ENCODE measurements at regions not wholly inside any gene's neighbourhood (a gene's known extent, or its start where the extent isn't known, plus 50 kb on each side); places are given as distances from the start of the nearest gene placed in this dataset.

- Histone ChIP-seq H3K27ac (ENCODE audit: low read depth, low read length) (no peak overlapping the region), H3K4me3 (ENCODE audit: low read depth, low read length) (no peak overlapping the region), H3K27me3 (ENCODE audit: control insufficient read depth, insufficient read depth, low read length) (no peaks in the 10 kb centered on the region), H3K9me3 (ENCODE audit: control insufficient read depth, insufficient read depth, low read length) (no peaks in the 10 kb centered on the region), H3K36me3 (ENCODE audit: control insufficient read depth, insufficient read depth, low read length) (no peaks in the 10 kb centered on the region), H3K4me1 (ENCODE audit: control insufficient read depth, insufficient read depth, low read length) (no peaks in the 10 kb centered on the region)
- DNase-seq (ENCODE audit: low read depth in 4 of 6, low spot score in 6 of 6) = no peak
Measured at GRCh38 chr5:24854350-24854749, 209.6 kb upstream of the CDH10 start.

- no CpG with 5 or more reads among the region's 5 CpGs for WGBS (ENCODE audit: insufficient coverage)
- peak overlapping the region; percentile 52 for H3K27ac ChIP-seq (ENCODE audit: low read depth, low read length)
- no peaks in the 10 kb centered on the region for H3K27me3 ChIP-seq (ENCODE audit: control insufficient read depth, insufficient read depth, low read length)
- no peaks in the 10 kb centered on the region for H3K9me3 ChIP-seq (ENCODE audit: control insufficient read depth, insufficient read depth, low read length)
- no peak overlapping the region for H3K4me3 ChIP-seq (ENCODE audit: low read depth, low read length)
- no peaks in the 10 kb centered on the region for H3K36me3 ChIP-seq (ENCODE audit: control insufficient read depth, insufficient read depth, low read length)
- no peaks in the 10 kb centered on the region for H3K4me1 ChIP-seq (ENCODE audit: control insufficient read depth, insufficient read depth, low read length)
- peak; percentile 48 to 84 (median 65) for DNase-seq (ENCODE audit: low read depth in 4 of 6, low spot score in 6 of 6)
Measured at GRCh38 chr5:24850926-24851486, 206.2 kb upstream of the CDH10 start.

- H3K4me1 ChIP-seq (ENCODE audit: control insufficient read depth, insufficient read depth, low read length) = no peaks in the 10 kb centered on the region
- H3K27me3 ChIP-seq (ENCODE audit: control insufficient read depth, insufficient read depth, low read length) = no peaks in the 10 kb centered on the region
- no peaks in the 10 kb centered on the region for H3K36me3 ChIP-seq (ENCODE audit: control insufficient read depth, insufficient read depth, low read length)
- H3K27ac ChIP-seq (ENCODE audit: low read depth, low read length) = no peak overlapping the region
- H3K9me3 ChIP-seq (ENCODE audit: control insufficient read depth, insufficient read depth, low read length) = no peaks in the 10 kb centered on the region
- H3K4me3 ChIP-seq (ENCODE audit: low read depth, low read length) = no peak overlapping the region
- DNase-seq (ENCODE audit: low read depth in 4 of 6, low spot score in 6 of 6) = no peak
- WGBS (ENCODE audit: insufficient coverage) = no CpG with 5 or more reads among the region's 1 CpG
Measured at GRCh38 chr5:24849210-24849609, 204.4 kb upstream of the CDH10 start.

- H3K27me3 ChIP-seq (ENCODE audit: control insufficient read depth, insufficient read depth, low read length) = no peaks in the 10 kb centered on the region
- H3K36me3 ChIP-seq (ENCODE audit: control insufficient read depth, insufficient read depth, low read length) = no peaks in the 10 kb centered on the region
- WGBS (ENCODE audit: insufficient coverage) = 83% methylated on average over 3 of the region's 5 CpGs
- H3K4me1 ChIP-seq (ENCODE audit: control insufficient read depth, insufficient read depth, low read length) = no peaks in the 10 kb centered on the region
- DNase-seq (ENCODE audit: low read depth in 4 of 6, low spot score in 6 of 6) = no peak
- no peak overlapping the region for H3K4me3 ChIP-seq (ENCODE audit: low read depth, low read length)
- no peaks in the 10 kb centered on the region for H3K9me3 ChIP-seq (ENCODE audit: control insufficient read depth, insufficient read depth, low read length)
- no peak overlapping the region for H3K27ac ChIP-seq (ENCODE audit: low read depth, low read length)
Measured at GRCh38 chr5:24831989-24832388, 187.2 kb upstream of the CDH10 start.

- no peak overlapping the region for H3K4me3 ChIP-seq (ENCODE audit: low read depth, low read length)
- H3K27me3 ChIP-seq (ENCODE audit: control insufficient read depth, insufficient read depth, low read length) = no peaks in the 10 kb centered on the region
- WGBS (ENCODE audit: insufficient coverage) = 100% methylated on average over 1 of the region's 1 CpG
- no peaks in the 10 kb centered on the region for H3K36me3 ChIP-seq (ENCODE audit: control insufficient read depth, insufficient read depth, low read length)
- no peaks in the 10 kb centered on the region for H3K9me3 ChIP-seq (ENCODE audit: control insufficient read depth, insufficient read depth, low read length)
- no peak for DNase-seq (ENCODE audit: low read depth in 4 of 6, low spot score in 6 of 6)
- no peaks in the 10 kb centered on the region for H3K4me1 ChIP-seq (ENCODE audit: control insufficient read depth, insufficient read depth, low read length)
- no peak overlapping the region for H3K27ac ChIP-seq (ENCODE audit: low read depth, low read length)
Measured at GRCh38 chr5:24823625-24824024, 178.8 kb upstream of the CDH10 start.

GRCh38 chr5:24819841-24820240 lies 175.1 kb upstream of the CDH10 start:
- no peak overlapping the region for H3K4me3 ChIP-seq (ENCODE audit: low read depth, low read length)
- no peaks in the 10 kb centered on the region for H3K4me1 ChIP-seq (ENCODE audit: control insufficient read depth, insufficient read depth, low read length)
- no peaks in the 10 kb centered on the region for H3K9me3 ChIP-seq (ENCODE audit: control insufficient read depth, insufficient read depth, low read length)
- DNase-seq (ENCODE audit: low read depth in 4 of 6, low spot score in 6 of 6) = no peak
- WGBS (ENCODE audit: insufficient coverage) = no CpG with 5 or more reads among the region's 2 CpGs
- no peaks in the 10 kb centered on the region for H3K36me3 ChIP-seq (ENCODE audit: control insufficient read depth, insufficient read depth, low read length)
- H3K27me3 ChIP-seq (ENCODE audit: control insufficient read depth, insufficient read depth, low read length) = no peaks in the 10 kb centered on the region
- no peak overlapping the region for H3K27ac ChIP-seq (ENCODE audit: low read depth, low read length)

GRCh38 chr5:24817966-24818365 lies 173.2 kb upstream of the CDH10 start:
- H3K27me3 ChIP-seq (ENCODE audit: control insufficient read depth, insufficient read depth, low read length) = no peaks in the 10 kb centered on the region
- H3K4me1 ChIP-seq (ENCODE audit: control insufficient read depth, insufficient read depth, low read length) = no peaks in the 10 kb centered on the region
- no peaks in the 10 kb centered on the region for H3K36me3 ChIP-seq (ENCODE audit: control insufficient read depth, insufficient read depth, low read length)
- H3K9me3 ChIP-seq (ENCODE audit: control insufficient read depth, insufficient read depth, low read length) = no peaks in the 10 kb centered on the region
- no peak for DNase-seq (ENCODE audit: low read depth in 4 of 6, low spot score in 6 of 6)
- WGBS (ENCODE audit: insufficient coverage) = 88% methylated on average over 2 of the region's 3 CpGs
- H3K27ac ChIP-seq (ENCODE audit: low read depth, low read length) = no peak overlapping the region
- no peak overlapping the region for H3K4me3 ChIP-seq (ENCODE audit: low read depth, low read length)

GRCh38 chr5:24816206-24816605 lies 171.4 kb upstream of the CDH10 start:
- WGBS (ENCODE audit: insufficient coverage) = 44% methylated on average over 5 of the region's 5 CpGs
- DNase-seq (ENCODE audit: low read depth in 4 of 6, low spot score in 6 of 6) = peak in 4 of 6 donors; percentile 2 to 72 (median 8)

GRCh38 chr5:24805230-24805629 lies 160.5 kb upstream of the CDH10 start:
- no peak overlapping the region for H3K27ac ChIP-seq (ENCODE audit: low read depth, low read length)
- H3K4me3 ChIP-seq (ENCODE audit: low read depth, low read length) = no peak overlapping the region
- no peaks in the 10 kb centered on the region for H3K27me3 ChIP-seq (ENCODE audit: control insufficient read depth, insufficient read depth, low read length)
- H3K36me3 ChIP-seq (ENCODE audit: control insufficient read depth, insufficient read depth, low read length) = no peaks in the 10 kb centered on the region
- no peaks in the 10 kb centered on the region for H3K4me1 ChIP-seq (ENCODE audit: control insufficient read depth, insufficient read depth, low read length)
- no peaks in the 10 kb centered on the region for H3K9me3 ChIP-seq (ENCODE audit: control insufficient read depth, insufficient read depth, low read length)
- no peak for DNase-seq (ENCODE audit: low read depth in 4 of 6, low spot score in 6 of 6)

More at GRCh38 chr5:24816206-24816605, 171.4 kb upstream of the CDH10 start:
- Histone ChIP-seq H3K4me1 (ENCODE audit: control insufficient read depth, insufficient read depth, low read length) (no peaks in the 10 kb centered on the region), H3K36me3 (ENCODE audit: control insufficient read depth, insufficient read depth, low read length) (no peaks in the 10 kb centered on the region), H3K9me3 (ENCODE audit: control insufficient read depth, insufficient read depth, low read length) (no peaks in the 10 kb centered on the region), H3K4me3 (ENCODE audit: low read depth, low read length) (no peak overlapping the region), H3K27me3 (ENCODE audit: control insufficient read depth, insufficient read depth, low read length) (no peaks in the 10 kb centered on the region), H3K27ac (ENCODE audit: low read depth, low read length) (no peak overlapping the region)

GRCh38 chr5:24804221-24804681 lies 159.5 kb upstream of the CDH10 start:
- no peak overlapping the region for H3K4me3 ChIP-seq (ENCODE audit: low read depth, low read length)
- no peak overlapping the region for H3K27ac ChIP-seq (ENCODE audit: low read depth, low read length)
- no peak for DNase-seq (ENCODE audit: low read depth in 4 of 6, low spot score in 6 of 6)
- H3K9me3 ChIP-seq (ENCODE audit: control insufficient read depth, insufficient read depth, low read length) = no peaks in the 10 kb centered on the region
- H3K4me1 ChIP-seq (ENCODE audit: control insufficient read depth, insufficient read depth, low read length) = no peaks in the 10 kb centered on the region
- H3K36me3 ChIP-seq (ENCODE audit: control insufficient read depth, insufficient read depth, low read length) = no peaks in the 10 kb centered on the region
- no peaks in the 10 kb centered on the region for H3K27me3 ChIP-seq (ENCODE audit: control insufficient read depth, insufficient read depth, low read length)
- WGBS (ENCODE audit: insufficient coverage) = no CpG with 5 or more reads among the region's 3 CpGs

Data from spinal cord (tissue), 9 donors.